ENCODE measurements at regions not wholly inside any gene's neighbourhood (a gene's known extent, or its start where the extent isn't known, plus 50 kb on each side); places are given as distances from the start of the nearest gene placed in this dataset.

- no peak for TF ChIP-seq CTCF (IDR thresholded peaks at IDR 0.05)
- no peak for TF ChIP-seq EZH2 (IDR thresholded peaks at IDR 0.05; ENCODE audit: borderline replicate concordance, insufficient read depth, low read depth, low read length, poor library complexity, severe bottlenecking)
These were observed 197.3 kb upstream of the SHH start for GRCh38 chr7:156009569-156009968.

Measured in B cell (primary cell).